GM19463 (cell line): ENCODE measurements at regions not wholly inside any gene's neighbourhood (a gene's known extent, or its start where the extent isn't known, plus 50 kb on each side); places are given as distances from the start of the nearest gene placed in this dataset.
A peak's percentile ranks its signal among the peaks of the same experiment; 100 is the strongest.

Source experiments
- ATAC-seq: cut with Tn5 transposase; IDR thresholded peaks from one replicate; pipeline ENCODE4 v1.9.1; 2021; ENCODE audit warnings: mild to moderate bottlenecking, moderate library complexity; ENCODE audit not compliant: unreplicated experiment

DNA sequence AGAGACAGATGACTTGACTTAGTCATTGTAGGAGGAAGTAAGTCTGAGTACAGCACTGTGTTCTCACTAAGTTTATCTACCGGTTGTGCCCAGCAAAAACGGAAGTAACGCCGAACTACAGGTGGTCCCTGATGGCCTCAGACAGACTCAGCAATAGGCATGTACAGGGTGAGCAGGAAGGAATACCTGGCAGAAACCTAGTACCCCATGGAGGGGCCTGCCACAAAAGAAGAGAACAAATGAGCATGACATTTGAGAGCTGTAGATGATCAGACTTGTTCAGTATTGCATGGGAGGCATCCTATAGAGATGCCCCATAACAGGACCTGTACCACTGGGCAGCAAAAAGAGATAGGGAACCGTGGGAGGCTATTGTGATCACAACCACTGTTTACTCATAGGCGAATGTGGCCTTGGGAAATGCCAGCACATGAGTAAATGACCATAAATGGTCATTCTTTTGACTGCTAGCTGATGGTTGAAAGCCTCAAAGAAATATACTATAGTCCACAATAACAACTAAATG, 106.4 kb upstream of the TAB2 start:
- peak; percentile 56 for ATAC-seq

DNA sequence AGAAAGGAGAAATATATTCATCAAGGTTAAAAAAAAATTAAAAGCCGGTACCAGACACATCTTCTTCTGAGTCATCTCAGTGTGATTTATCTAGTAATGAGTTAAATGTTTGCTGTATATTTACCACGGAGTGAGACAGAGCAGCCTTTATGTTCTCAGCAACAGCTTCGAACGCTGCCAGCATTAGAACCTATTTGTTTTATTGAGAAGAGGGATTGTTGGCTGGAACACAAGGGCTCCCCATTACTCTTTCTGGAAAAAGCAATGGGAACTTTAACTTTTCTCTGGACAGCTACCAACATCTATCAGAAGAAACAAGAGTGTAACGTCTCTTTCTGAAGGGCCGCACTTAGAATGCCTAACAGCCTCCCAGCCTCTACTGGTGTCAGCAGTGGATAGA, 105.3 kb upstream of the TAB2 start:
- no peak for ATAC-seq

DNA sequence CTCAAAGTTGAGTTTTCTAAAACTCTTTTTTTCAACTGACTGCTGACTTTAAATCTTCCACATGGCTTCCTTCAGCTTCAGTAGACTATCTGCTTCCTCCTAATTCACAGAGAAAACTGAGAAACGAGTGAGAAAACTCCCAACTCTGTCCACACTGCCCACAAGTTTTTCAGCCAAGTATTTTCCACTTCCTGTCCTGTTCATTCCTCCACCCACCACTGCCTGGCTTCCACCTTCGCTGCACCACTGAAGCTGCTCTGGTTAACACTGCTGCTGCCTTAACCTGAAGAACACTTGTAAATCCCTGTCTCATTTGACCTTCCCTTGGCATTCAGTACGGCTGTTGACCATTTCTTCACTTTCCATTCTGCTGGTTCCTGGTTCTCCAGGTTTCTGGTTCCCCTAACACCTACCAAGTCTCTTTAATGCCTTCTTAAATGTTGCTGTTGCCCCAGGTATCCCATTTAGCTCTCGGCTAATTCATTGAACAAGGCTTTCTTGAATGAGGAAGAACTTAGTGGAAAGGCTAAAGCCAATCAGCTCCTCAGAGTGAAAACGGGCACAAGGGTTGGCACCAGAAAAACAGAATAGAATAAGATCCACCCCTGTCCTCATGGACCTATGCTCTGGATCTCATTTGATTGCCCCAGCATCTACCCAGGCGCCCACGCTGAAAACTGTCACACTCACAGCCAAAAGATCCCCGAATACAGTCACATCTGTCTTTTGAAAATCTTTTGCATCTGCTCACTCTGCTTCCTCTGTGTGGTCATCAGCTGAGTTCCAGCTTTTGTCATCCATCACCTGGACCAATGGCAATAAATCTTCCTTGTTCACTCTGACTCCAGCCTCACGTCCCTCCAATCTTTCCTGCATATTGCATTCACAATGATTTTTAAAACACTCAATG, 104.4 kb upstream of the TAB2 start:
- ATAC-seq = peak; percentile 24

DNA sequence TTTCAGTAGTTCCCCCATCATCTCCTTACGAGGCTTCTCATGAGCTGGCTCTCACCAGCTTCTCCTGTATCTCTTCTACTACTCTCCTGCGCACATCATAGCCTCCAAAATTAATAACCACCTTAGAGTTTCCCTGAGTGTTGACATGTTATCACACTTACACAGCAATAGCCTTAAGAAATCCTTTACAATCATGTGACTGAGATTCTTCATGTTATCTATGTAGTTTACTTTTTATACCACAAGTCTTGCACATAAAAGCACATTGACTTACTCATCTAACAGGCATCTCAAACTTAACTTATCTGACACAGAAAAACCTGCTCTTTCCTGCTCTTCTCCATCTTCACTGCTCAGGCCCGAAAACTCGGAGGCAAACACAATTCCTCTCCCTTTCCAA, 103.7 kb upstream of the TAB2 start:
- ATAC-seq = no peak

DNA sequence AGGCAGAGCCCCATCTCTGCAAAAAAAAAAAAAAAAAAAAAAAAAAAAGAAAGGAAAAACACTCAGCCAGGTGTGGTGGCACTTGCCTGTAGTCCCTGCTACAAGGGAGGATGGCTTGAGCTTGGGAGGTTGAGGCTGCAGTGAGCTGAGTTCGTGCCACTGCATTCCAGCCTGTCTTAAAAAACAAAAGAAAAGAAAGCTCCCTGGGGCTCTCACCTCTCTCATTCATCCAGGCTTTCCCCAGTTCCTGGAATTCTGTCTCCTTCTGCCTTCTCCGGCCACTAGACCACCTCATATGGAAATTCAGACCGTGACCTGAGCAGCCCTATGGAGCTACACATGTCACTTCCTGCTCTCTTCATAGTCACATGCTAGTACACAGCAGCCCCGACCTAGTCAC, 101.1 kb upstream of the TAB2 start:
- no peak for ATAC-seq

DNA sequence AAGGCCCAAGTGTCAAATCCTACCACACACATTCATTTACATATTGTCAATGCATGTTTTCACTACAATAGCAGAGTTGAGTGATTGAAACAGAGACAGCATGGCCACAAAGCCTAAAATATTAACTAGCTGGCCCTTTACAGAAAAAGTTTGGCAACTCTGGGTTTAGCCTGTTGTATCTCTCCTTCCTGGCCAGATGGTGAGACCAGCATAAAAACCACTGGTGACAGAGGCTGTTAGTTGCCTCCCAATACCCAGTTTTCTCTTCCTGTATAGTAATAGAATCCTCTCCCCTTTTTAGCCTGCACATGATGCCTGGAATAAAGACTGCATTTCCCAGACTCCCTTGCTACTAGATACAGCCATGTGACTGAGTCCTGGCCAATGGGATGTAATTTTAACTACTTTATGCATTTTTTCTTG, 100.0 kb upstream of the TAB2 start:
- peak; percentile 63 for ATAC-seq

DNA sequence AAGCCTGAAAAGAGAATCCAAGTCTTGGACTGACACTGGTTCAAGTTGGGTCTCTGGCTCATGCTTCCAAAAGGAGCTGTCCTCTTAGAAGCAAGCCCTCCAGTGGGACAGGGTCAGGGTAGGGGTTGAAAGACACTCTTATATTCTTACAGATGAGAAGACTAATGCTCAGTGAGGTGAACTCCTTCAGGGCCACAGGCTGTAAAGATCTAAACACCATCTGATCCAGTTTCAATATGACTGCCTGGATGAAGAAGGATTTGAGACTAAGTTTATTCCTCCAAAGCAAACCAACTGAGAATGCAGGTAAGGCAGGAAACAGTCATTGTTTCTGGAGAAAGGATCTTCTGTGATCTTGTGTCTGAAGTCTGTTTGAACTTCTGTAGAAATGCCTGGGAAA, 99.0 kb upstream of the TAB2 start:
- no peak for ATAC-seq

DNA sequence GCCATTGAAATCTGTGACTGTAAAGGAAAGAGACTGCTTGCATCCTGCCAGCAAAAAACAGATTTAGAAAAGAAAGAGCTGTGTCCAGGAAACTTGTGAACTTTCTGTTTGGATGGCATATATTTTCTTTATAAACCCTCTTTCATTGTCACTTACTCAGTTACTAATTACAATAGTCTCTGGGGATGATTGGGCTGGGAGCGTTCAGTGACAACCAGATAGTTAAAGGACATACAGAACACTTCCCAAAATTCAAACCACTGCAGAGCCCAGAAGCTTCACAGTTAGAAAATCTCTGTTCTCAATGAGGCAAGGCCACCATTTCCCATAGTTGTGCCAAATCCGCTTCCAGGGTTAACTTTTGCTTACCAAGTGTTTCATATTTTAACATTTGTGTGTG, 98.6 kb upstream of the TAB2 start:
- no peak for ATAC-seq

DNA sequence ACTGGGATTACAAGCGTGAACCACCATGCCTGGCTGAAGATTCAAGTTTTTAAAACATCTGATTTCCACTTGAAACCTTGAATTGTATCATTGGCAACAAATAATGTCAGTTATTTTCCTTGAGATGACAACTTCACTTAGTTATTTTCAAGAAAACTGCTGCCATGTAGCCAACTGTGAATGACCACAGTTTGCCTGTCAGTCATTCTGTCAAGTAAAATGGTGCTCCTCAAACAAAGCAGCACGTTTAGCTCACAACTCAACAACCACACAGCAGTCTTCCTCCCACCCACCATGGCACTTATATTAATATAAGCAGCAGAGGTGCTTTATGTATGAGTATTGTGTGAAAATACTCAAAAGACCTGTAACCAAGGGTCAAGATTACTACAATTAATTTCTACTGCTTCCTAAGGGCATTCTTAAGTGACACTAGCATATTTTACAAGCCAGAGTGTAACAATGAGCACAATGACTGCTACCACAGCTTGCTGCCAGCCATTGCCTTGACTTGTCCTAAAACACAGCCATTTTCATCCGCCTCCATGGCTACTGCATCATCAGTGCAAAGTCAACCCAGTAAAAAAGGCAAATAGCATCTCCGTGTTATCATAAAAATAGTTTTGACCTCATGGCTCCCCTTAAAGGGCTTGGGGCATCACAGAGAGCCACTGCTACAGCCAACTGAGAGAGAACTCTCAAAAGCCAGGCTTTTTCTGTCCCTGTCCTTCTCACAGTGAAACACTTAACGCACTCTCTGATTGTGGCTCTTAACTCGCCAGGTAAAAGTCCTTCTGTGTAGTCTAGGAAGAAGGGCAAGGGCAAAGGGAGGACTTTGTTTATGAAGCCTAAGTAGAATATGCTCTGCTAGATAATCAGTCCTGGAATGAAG, 96.4 kb upstream of the TAB2 start:
- no peak for ATAC-seq

DNA sequence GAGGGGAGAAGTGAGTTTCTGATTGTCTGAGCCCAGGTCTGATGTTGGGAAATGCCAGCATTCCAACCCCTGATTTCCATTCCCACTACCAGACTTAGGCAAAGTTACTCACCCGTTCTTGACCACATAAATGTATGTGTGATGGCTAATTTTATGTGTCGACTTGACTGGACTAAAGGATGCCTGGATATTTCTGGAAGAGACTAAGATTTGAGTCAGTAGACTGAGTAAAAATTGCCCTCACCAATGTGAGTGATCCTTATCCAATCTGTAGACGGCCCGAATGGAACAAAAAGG, 95.8 kb upstream of the TAB2 start:
- ATAC-seq = no peak

DNA sequence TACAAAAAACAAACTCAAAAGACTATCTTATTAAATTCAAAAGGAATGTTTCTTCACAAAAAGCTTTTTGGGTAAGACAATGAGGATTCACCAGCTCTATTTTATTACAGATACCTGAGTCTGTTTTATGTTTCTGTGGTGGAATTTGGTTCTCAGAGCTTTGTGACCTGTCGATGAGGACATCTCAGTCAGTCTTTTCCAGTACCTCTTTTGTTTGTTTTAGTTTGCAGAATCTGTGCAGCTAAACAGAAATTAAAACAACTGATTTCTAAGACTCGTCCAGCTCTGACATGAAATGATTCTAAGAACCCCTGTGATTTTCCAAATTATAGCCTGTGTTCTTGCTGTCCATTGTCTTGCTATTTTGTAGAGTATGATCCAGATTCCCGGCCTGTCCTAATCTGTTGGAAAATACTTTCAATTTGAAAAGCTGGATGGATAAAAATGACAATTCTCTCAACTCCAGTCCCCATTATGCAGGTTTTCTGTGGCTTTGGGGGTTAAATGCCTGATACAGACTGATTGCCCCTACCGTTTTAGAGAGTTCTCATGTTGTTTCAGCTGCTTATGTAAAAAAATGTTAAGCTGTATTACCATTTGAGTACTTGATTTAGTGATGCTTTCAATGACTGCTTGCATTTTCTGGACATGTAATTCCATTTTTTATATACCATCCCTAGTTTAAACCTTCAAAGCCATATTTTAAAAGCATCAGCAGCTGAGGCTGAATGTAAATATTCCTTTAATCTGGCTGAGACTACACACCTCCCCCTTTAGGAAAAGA, 94.2 kb upstream of the TAB2 start:
- no peak for ATAC-seq

DNA sequence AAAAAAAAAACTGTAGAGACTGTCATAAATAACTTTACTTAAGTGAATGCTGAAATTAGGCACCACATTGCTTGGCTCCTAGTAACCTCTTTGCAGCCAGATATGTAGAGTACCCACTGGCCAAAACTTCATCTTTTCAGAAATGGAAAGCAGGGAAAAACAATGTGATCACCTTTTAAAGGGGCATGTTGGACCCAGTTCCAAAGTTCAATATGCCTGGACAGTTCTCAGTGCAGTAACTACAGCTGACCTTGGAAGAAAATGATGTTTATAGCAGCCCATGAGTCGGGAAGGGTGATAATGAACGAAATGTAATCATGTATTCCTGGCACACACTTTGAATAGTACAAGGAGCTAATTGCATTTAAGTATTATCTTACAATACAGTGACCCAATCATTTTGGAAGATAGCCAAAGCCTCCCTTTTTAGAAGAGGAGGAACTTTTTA, 93.6 kb upstream of the TAB2 start:
- ATAC-seq = no peak

DNA sequence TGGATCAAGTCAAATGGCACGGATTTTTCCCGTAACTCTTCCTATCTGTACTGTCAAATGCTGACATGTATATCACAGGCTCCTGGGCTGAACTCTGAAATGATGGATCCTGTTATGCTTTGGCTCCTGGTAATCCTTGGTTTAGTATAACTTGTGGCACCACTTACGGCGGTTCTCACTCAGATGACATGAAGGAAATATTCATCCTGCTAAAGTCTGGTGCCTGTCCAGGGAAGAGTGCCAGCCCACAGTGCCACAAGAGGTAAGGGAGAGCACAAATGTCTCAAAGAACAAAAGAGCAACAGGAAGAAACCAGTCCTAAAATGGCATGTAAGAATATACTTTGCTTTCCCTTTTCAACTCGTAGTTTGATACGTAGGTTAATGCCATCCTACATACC, 93.1 kb upstream of the TAB2 start:
- ATAC-seq = no peak

DNA sequence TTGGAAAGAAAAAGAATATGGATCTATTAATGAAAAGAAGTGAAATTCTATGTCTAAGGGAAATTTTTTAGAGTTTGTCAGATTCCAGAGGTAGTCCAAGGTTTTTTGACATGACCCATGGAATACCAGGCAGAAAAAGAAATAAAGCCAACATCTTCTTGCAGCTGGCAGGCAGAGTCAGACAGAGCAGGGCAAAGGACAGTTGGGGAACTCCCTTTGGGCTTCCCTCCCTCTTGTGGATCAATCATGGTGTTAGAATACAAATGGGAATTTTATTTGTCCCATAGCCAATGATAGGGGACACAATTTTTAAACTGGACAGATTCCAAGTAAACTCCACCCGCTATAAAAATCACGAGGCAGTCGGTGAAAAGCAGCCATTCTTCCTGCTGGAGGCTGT, 92.1 kb upstream of the TAB2 start:
- ATAC-seq = no peak

DNA sequence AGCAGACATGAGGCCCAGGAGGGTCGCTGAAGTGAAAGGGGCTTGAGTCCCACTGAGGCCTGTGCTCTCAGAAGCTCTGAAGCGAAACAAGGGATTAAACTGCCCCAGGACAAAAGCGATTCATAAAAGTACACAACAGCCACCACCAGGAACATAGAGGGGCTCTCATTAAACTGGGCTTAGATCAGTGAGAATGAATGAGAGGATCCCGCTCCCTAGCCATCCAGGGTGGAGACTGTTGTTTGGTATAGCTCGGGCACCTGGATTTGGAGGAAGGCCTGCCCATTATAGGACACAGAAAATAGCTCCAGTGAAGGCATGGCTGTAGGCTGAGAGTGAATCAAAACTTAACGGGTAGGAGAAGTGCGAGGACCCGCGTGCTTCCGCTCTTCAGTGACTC, 91.6 kb upstream of the TAB2 start:
- no peak for ATAC-seq

DNA sequence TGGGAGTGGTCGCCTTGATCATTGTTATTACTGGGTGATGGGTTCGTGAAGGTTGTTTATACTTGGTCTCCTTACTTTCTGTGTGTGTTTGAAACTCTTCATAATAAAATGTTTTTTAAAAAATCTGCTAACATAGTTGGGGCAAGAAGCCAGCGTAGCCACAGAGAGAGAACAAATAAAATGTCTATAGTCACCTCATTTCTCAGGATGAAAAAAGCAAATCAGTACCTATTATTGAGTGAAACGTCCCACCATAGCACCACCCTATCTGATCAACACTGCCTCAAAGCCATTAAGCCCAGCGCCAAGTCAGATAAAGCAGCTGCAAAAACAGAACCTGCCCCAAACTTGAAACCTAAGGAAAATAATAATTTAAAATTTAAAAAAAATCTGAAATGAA, 89.7 kb upstream of the TAB2 start:
- no peak for ATAC-seq

DNA sequence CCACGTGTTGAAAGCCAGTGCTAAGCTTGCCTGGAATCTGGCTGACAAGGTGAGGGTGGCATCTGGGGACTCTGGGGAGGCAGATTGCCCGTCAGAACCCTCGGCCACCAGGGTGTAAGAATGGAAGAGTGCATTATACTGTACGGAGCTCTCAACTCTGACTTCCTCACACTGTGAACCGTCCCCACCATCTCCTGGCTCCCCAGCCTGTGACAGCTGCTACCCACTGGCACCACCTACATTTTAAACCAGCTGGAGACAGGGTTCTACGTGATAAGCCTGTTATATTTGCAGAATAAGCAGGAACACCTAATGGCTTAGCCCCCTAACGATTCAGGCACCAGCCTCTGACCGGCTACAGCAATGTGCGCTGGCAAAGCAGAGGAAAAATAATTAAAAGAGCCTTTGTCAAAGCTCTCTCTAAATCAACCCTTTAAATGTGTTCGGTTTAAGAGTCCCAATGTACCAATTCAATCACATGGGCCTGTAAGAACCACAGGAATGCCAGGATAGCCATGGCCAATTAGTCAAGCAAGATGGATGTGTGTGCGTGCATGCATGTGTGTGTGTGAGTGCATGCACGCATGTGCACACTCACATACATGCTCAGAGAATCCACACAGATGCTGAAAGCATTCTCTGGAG, 89.1 kb upstream of the TAB2 start:
- ATAC-seq = no peak

DNA sequence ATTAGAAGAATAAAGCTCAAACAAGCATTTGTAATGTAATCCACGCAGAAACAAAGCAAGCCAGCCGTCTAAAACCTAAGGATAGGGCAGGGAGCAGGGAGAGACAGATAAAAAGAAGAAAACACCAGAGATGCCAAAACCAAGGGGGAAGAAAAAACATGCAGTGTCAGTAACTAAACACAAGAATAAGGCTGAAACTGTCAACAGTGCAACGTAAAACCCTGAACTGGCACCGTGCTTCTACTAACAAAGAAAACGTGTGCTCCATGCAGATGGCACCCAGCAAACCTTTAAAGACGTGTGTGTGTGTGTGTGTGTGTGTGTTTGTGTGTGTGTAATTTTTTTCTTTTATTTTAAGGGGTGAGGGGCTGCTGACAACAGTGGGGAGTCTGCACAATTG, 88.4 kb upstream of the TAB2 start:
- no peak for ATAC-seq

DNA sequence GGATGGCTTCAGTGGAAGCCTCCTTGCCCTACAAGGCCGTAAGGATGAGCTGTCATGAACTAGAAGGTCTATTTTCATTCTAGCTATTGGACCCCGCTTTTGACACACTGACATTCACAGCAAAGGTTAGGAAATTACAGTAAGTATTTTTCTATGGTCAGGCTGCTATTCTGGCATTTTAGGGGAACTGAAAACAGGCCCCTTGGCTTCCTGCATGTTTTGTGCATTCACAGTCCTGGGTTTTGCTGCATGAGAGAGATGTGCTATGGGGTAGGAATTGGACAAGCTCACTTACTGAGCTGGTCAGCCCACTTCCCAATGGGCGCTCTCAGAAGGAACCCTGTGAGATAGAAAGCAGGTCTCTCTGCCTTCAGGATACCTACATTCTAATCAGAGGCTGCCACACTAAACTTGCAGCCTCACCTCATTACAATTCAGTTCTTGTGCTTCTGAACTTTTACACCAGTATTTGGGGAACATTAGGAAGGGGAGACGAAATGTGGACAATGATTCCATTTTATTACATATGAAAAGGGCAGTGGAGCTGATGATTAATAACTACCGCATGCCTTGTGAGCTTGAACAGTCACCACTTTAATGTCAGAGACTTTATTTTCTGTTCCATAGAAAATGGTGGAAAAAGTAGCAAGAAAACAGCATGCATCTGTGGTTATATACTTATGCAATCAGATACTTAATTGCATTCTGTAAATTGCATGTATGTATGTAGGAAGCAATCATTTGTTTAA, 86.6 kb upstream of the TAB2 start:
- ATAC-seq = no peak

DNA sequence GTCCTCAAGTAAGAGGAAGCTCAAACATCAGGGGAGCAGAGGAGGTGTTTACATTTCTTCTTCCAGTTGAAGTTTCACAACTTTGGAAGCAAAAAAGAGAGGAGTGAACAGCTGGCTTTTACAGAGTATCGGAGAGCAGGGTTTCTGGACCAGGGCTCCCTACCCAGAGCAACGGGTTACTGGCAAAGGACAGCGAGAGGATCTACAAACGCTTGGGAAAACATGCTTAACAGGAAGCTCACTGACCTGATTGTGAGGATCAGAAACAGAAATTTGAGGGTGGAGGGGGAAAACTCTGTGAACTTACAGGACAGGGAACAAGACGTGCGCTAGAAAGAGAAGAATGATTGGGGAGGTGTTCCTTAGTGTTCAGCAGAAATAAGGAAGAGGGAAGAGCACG, 85.7 kb upstream of the TAB2 start:
- no peak for ATAC-seq
